Mammary epithelial cell (primary cell): ENCODE measurements at regions not wholly inside any gene's neighbourhood (a gene's known extent, or its start where the extent isn't known, plus 50 kb on each side); places are given as distances from the start of the nearest gene placed in this dataset.

Source experiments
- EZH2 ChIP-seq: IDR thresholded peaks from 2 replicates; pipeline ENCODE4 v1.6.1; 2012; ENCODE audit warnings: low read length, inconsistent platforms, borderline replicate concordance
- TF ChIP-seq, protein P1 (sequence below), 2 donors: IDR thresholded peaks in 1 of 2; conservative IDR thresholded peaks in 1 of 2; 2 replicates each; pipeline ENCODE4 v1.5.1; 2011 to 2012; ENCODE audit warnings: inconsistent platforms in 2 of 2, low read length in 2 of 2, mild to moderate bottlenecking in 2 of 2, control low read depth in 1 of 2, low read depth in 1 of 2; ENCODE audit not compliant: insufficient read depth in 1 of 2; ENCODE audit errors: extremely low read depth in 1 of 2

- TF ChIP-seq, protein P1, sequence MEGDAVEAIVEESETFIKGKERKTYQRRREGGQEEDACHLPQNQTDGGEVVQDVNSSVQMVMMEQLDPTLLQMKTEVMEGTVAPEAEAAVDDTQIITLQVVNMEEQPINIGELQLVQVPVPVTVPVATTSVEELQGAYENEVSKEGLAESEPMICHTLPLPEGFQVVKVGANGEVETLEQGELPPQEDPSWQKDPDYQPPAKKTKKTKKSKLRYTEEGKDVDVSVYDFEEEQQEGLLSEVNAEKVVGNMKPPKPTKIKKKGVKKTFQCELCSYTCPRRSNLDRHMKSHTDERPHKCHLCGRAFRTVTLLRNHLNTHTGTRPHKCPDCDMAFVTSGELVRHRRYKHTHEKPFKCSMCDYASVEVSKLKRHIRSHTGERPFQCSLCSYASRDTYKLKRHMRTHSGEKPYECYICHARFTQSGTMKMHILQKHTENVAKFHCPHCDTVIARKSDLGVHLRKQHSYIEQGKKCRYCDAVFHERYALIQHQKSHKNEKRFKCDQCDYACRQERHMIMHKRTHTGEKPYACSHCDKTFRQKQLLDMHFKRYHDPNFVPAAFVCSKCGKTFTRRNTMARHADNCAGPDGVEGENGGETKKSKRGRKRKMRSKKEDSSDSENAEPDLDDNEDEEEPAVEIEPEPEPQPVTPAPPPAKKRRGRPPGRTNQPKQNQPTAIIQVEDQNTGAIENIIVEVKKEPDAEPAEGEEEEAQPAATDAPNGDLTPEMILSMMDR (conservative IDR thresholded peaks at IDR 0.05 in 1 of 2, IDR thresholded peaks at IDR 0.05 in 1 of 2; ENCODE audit: extremely low read depth in 1 of 2, insufficient read depth in 1 of 2, low read depth in 1 of 2, low read length in 2 of 2) = no peak
- no peak for TF ChIP-seq EZH2
Measured at GRCh38 chr5:121380066-121380465, 471.6 kb upstream of the FTMT start.
